H1 (cell line): ENCODE measurements at regions not wholly inside any gene's neighbourhood (a gene's known extent, or its start where the extent isn't known, plus 50 kb on each side); places are given as distances from the start of the nearest gene placed in this dataset.

Source experiments
- CTCF ChIA-PET: fragments of 300-600 bp; sonication (Branson Sonifier 250); formaldehyde crosslinking; loops from one replicate; lab custom pipeline; 2021; ENCODE audit not compliant: partially characterized antibody; lab: Charles Lee
- POLR2A ChIA-PET: fragments of 300-600 bp; sonication (Branson Sonifier 250); formaldehyde crosslinking; loops from one replicate; lab custom pipeline; 2021; ENCODE audit warnings: inconsistent platforms; ENCODE audit not compliant: partially characterized antibody; lab: Charles Lee
- DNase-seq, 2 experiments: peaks; one replicate each; pipeline versions ENCODE4 v3.0.0 to v3.0.0-alpha.2; 2010 to 2022; ENCODE audit warnings: low spot score in 2 of 2, low read depth in 1 of 2, mixed read lengths in 1 of 2
- FAIRE-seq: peaks from 2 replicates; lab custom pipeline; 2011; peaks lifted over from hg19 to GRCh38; lab: Jason Lieb, UNC
- H2AFZ ChIP-seq: 2 replicates; pipeline ENCODE4 v1.8.1; 2012; ENCODE audit warnings: low read length, inconsistent platforms
- H2AK5ac ChIP-seq: 2 replicates; pipeline ENCODE4 v1.6.1; 2013; ENCODE audit warnings: low read depth, low read length
- H2BK120ac ChIP-seq: replicated peaks from 2 replicates; pipeline ENCODE3; 2013; ENCODE audit warnings: low read depth, low read length, inconsistent platforms
- H2BK12ac ChIP-seq: 2 replicates; pipeline ENCODE4 v1.6.1; 2013; ENCODE audit warnings: low read depth, low read length
- H2BK15ac ChIP-seq: 2 replicates; pipeline ENCODE4 v1.6.1; 2013; ENCODE audit warnings: low read length
- H2BK20ac ChIP-seq: 2 replicates; pipeline ENCODE4 v1.6.1; 2013; ENCODE audit warnings: low read length
- H2BK5ac ChIP-seq: 2 replicates; pipeline ENCODE4 v1.6.1; 2013; ENCODE audit warnings: low read depth, low read length
- H3K14ac ChIP-seq: 2 replicates; pipeline ENCODE4 v1.6.1; 2013; ENCODE audit warnings: inconsistent platforms; ENCODE audit not compliant: insufficient read length
- H3K18ac ChIP-seq: 2 replicates; pipeline ENCODE4 v1.6.1; 2013; ENCODE audit warnings: low read length; ENCODE audit errors: extremely low read depth
- H3K23ac ChIP-seq: 2 replicates; pipeline ENCODE4 v1.6.1; 2013; ENCODE audit warnings: inconsistent platforms; ENCODE audit not compliant: insufficient read length
- H3K23me2 ChIP-seq: 2 replicates; pipeline ENCODE4 v1.6.1; 2013; ENCODE audit warnings: low read depth, low read length
- H3K27ac ChIP-seq: 2 replicates; pipeline ENCODE4 v1.6.1; 2011; ENCODE audit warnings: low read depth, low read length, inconsistent platforms
- H3K27me3 ChIP-seq, 4 experiments: replicated peaks in 1 of 4; 1 replicate in 1 of 4; 2 replicates in 3 of 4; pipeline versions ENCODE4 v1.6.1 to v1.8.1; 2011 to 2013; ENCODE audit warnings: low read length in 3 of 4, mild to moderate bottlenecking in 3 of 4, inconsistent platforms in 2 of 4, mixed read lengths in 2 of 4, moderate library complexity in 1 of 4; ENCODE audit not compliant: control insufficient read depth in 3 of 4, insufficient read depth in 3 of 4; ENCODE audit errors: extremely low read depth in 1 of 4
- H3K36me3 ChIP-seq, 4 experiments: 2 replicates each; pipeline versions ENCODE4 v1.6.1 to v1.8.1; 2011 to 2013; ENCODE audit warnings: mild to moderate bottlenecking in 4 of 4, low read length in 3 of 4, moderate library complexity in 2 of 4, control low read depth in 1 of 4, inconsistent platforms in 1 of 4; ENCODE audit not compliant: insufficient read depth in 4 of 4, control insufficient read depth in 2 of 4
- H3K4ac ChIP-seq: replicated peaks from 2 replicates; pipeline ENCODE3; 2013; ENCODE audit warnings: low read length, low read depth, mixed read lengths, inconsistent platforms; ENCODE audit not compliant: insufficient read length
- H3K4me1 ChIP-seq, 4 experiments: replicated peaks in 1 of 4; 1 replicate in 1 of 4; 2 replicates in 3 of 4; pipeline versions ENCODE4 v1.6.1 to v1.8.1; 2011 to 2013; ENCODE audit warnings: low read length in 3 of 4, inconsistent platforms in 2 of 4, mixed read lengths in 1 of 4; ENCODE audit not compliant: insufficient read depth in 4 of 4, control insufficient read depth in 3 of 4
- H3K4me2 ChIP-seq, 2 experiments: 2 replicates each; pipeline versions ENCODE4 v1.6.1 to v1.8.1; 2011 to 2013; ENCODE audit warnings: low read depth in 2 of 2, low read length in 2 of 2, control low read depth in 1 of 2, inconsistent platforms in 1 of 2, mild to moderate bottlenecking in 1 of 2; ENCODE audit not compliant: insufficient read depth in 1 of 2
- H3K4me3 ChIP-seq, 4 experiments: fragments of 200-600, 300-600 bp in 1 of 4; sonication (generic), shearing (Covaris generic), sonication (Bioruptor Twin) in 1 of 4; 2 replicates each; pipeline versions ENCODE4 v1.5.1 to v1.8.1; 2011 to 2016; ENCODE audit warnings: low read length in 4 of 4, low read depth in 3 of 4, control low read depth in 2 of 4, inconsistent platforms in 2 of 4, mild to moderate bottlenecking in 2 of 4, mixed read lengths in 1 of 4, moderate library complexity in 1 of 4; ENCODE audit not compliant: insufficient read depth in 2 of 4; ENCODE audit errors: extremely low read depth in 1 of 4
- H3K56ac ChIP-seq: replicated peaks from 2 replicates; pipeline ENCODE3; 2013; ENCODE audit warnings: low read depth, mild to moderate bottlenecking, mixed read lengths, low read length, inconsistent platforms; ENCODE audit not compliant: insufficient read length
- H3K79me1 ChIP-seq: 2 replicates; pipeline ENCODE4 v1.6.1; 2013; ENCODE audit warnings: low read depth, low read length, control low read depth
- H3K79me2 ChIP-seq, 2 experiments: 2 replicates each; pipeline versions ENCODE4 v1.6.1 to v1.8.1; 2012 to 2013; ENCODE audit warnings: low read length in 2 of 2, mild to moderate bottlenecking in 2 of 2, inconsistent platforms in 1 of 2; ENCODE audit not compliant: insufficient read depth in 2 of 2, control insufficient read depth in 1 of 2
- H3K9ac ChIP-seq, 4 experiments: replicated peaks in 1 of 4; 1 replicate in 1 of 4; 2 replicates in 3 of 4; pipeline versions ENCODE4 v1.6.1 to v1.8.1; 2011 to 2013; ENCODE audit warnings: low read depth in 3 of 4, low read length in 3 of 4, control low read depth in 2 of 4, mild to moderate bottlenecking in 2 of 4, moderate library complexity in 2 of 4, inconsistent platforms in 1 of 4; ENCODE audit errors: extremely low read depth in 1 of 4
- H3K9me3 ChIP-seq, 2 experiments: 2 replicates each; pipeline versions ENCODE4 v1.6.1 to v1.8.1; 2012 to 2013; ENCODE audit warnings: mild to moderate bottlenecking in 2 of 2, moderate library complexity in 2 of 2, control low read depth in 1 of 2, inconsistent platforms in 1 of 2, low read depth in 1 of 2, low read length in 1 of 2, mixed read lengths in 1 of 2; ENCODE audit not compliant: insufficient read depth in 2 of 2
- H4K20me1 ChIP-seq, 2 experiments: replicated peaks in 1 of 2; 2 replicates each; pipeline versions ENCODE3 to v1.8.1; 2011 to 2013; ENCODE audit warnings: inconsistent platforms in 2 of 2, low read length in 2 of 2, mild to moderate bottlenecking in 1 of 2; ENCODE audit not compliant: insufficient read depth in 2 of 2, control insufficient read depth in 1 of 2
- H4K5ac ChIP-seq: 2 replicates; pipeline ENCODE4 v1.6.1; 2013; ENCODE audit warnings: low read length, low read depth, mixed read lengths, inconsistent platforms; ENCODE audit not compliant: insufficient read length
- H4K8ac ChIP-seq: 2 replicates; pipeline ENCODE4 v1.8.0; 2013; ENCODE audit warnings: mild to moderate bottlenecking, moderate library complexity, low read length, inconsistent platforms; ENCODE audit not compliant: insufficient read depth; ENCODE audit errors: extremely low read depth
- H4K91ac ChIP-seq: replicated peaks from 2 replicates; pipeline ENCODE3; 2013; ENCODE audit warnings: low read length, mixed read lengths, inconsistent platforms; ENCODE audit not compliant: insufficient read length
- NANOG ChIP-seq: IDR thresholded peaks from 2 replicates; pipeline ENCODE4 v1.6.1; 2011; ENCODE audit warnings: low read length, low read depth, mild to moderate bottlenecking, inconsistent platforms; ENCODE audit not compliant: insufficient read depth, poor library complexity, severe bottlenecking
- WGBS, 2 experiments: shearing (Covaris generic) in 1 of 2; methylation state at CpG; one replicate each; pipeline versions ENCODE4 v1.1.6 to v1.1.7; 2013 to 2015; ENCODE audit warnings: low lambda C conversion rate in 2 of 2, mixed read lengths in 2 of 2, inconsistent platforms in 1 of 2, low coverage in 1 of 2, missing lambda C conversion rate in 1 of 2; ENCODE audit not compliant: insufficient replicate concordance in 2 of 2, insufficient coverage in 1 of 2, insufficient read length in 1 of 2; ENCODE audit errors: extremely low coverage in 1 of 2, missing lambda C conversion rate in 1 of 2; 5-methylcytosine and 5-hydroxymethylcytosine counted together
- TF ChIP-seq, protein P1 (sequence below): IDR thresholded peaks from 2 replicates; pipeline ENCODE4 v1.6.1; 2012; ENCODE audit warnings: low read length, inconsistent platforms

- H3K36me3 ChIP-seq = no peaks in the 10 kb centered on the region
- no peak overlapping the region for H3K23ac ChIP-seq
- H2BK12ac ChIP-seq = no peak overlapping the region
- H2BK15ac ChIP-seq = no peak overlapping the region
- POLR2A ChIA-PET = interaction anchor here (1.1 kb wide), 1 partner anchor 10 kb away, joined by 7 read pairs; no protein-coding TSS in a partner anchor
- no peak overlapping the region for H4K5ac ChIP-seq
- H3K9ac ChIP-seq = no peak overlapping the region
- H3K79me2 ChIP-seq = no peaks in the 10 kb centered on the region
- H2BK5ac ChIP-seq = no peak overlapping the region
- H3K27me3 ChIP-seq = no peaks in the 10 kb centered on the region
- WGBS, 2 experiments = 74% methylated on average over 3 of the region's 3 CpGs; no CpG with 5 or more reads in 1 of the 2 experiments
- no peak overlapping the region for H3K4me2 ChIP-seq
- no peak overlapping the region for H2AK5ac ChIP-seq
- H3K27ac ChIP-seq = no peak overlapping the region
- H4K91ac ChIP-seq = no peak overlapping the region
- no peak overlapping the region for H3K4ac ChIP-seq
- no peak overlapping the region for H2BK20ac ChIP-seq
- H2AFZ ChIP-seq = no peak overlapping the region
- FAIRE-seq (no peak), DNase-seq (no peak)
- H3K79me1 ChIP-seq = no peaks in the 10 kb centered on the region
- H3K18ac ChIP-seq = no peak overlapping the region
- CTCF ChIA-PET = interaction anchor here (1.5 kb wide), 1 partner anchor 24 kb away, joined by 3 read pairs; no protein-coding TSS in a partner anchor
- no peak overlapping the region for H3K56ac ChIP-seq
- H3K4me3 ChIP-seq = no peak overlapping the region
- no peaks in the 10 kb centered on the region for H3K9me3 ChIP-seq
- TF ChIP-seq NANOG = no peak
- TF ChIP-seq, protein P1, sequence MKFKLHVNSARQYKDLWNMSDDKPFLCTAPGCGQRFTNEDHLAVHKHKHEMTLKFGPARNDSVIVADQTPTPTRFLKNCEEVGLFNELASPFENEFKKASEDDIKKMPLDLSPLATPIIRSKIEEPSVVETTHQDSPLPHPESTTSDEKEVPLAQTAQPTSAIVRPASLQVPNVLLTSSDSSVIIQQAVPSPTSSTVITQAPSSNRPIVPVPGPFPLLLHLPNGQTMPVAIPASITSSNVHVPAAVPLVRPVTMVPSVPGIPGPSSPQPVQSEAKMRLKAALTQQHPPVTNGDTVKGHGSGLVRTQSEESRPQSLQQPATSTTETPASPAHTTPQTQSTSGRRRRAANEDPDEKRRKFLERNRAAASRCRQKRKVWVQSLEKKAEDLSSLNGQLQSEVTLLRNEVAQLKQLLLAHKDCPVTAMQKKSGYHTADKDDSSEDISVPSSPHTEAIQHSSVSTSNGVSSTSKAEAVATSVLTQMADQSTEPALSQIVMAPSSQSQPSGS = no peak
- no peak overlapping the region for H3K14ac ChIP-seq
- no peak overlapping the region for H2BK120ac ChIP-seq
- H3K4me1 ChIP-seq = no peaks in the 10 kb centered on the region
- no peaks in the 10 kb centered on the region for H3K23me2 ChIP-seq
- H4K20me1 ChIP-seq = no peaks in the 10 kb centered on the region
- no peak overlapping the region for H4K8ac ChIP-seq
Measured at GRCh38 chr2:23269747-23270146, 115.2 kb upstream of the KLHL29 start.
